Astrocyte (in vitro differentiated cells and primary cell): ENCODE measurements at regions not wholly inside any gene's neighbourhood (a gene's known extent, or its start where the extent isn't known, plus 50 kb on each side); places are given as distances from the start of the nearest gene placed in this dataset.

Source experiments
- EZH2 ChIP-seq: IDR thresholded peaks from 2 replicates; pipeline ENCODE4 v1.6.1; 2012; ENCODE audit warnings: mild to moderate bottlenecking, low read length, inconsistent platforms; ENCODE audit not compliant: insufficient read depth
- TF ChIP-seq, protein P1 (sequence below): IDR thresholded peaks from 2 replicates; pipeline ENCODE4 v1.5.1; 2011; ENCODE audit warnings: low read depth, mild to moderate bottlenecking, inconsistent platforms, low read length, moderate library complexity; ENCODE audit not compliant: insufficient read depth

DNA sequence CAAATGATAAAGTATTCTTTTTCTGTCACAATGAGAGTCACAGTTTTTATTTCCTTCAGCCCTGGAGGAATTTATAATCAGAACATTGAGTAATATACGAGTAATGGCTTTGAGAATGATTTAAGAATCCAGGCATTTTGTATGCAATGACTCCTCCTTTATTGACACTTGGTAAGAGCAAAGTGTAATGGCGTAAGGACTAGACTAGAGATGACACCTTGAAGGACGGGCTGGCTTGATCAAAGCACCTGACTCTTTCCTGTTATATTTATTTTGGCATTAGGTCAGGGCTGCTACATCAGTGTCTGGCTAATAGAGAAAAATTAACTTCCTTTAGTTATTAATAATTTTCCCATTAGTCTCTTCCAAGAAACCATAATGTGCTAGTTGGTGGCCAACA is 482.4 kb upstream of the GCFC2 start:
- TF ChIP-seq, protein P1, sequence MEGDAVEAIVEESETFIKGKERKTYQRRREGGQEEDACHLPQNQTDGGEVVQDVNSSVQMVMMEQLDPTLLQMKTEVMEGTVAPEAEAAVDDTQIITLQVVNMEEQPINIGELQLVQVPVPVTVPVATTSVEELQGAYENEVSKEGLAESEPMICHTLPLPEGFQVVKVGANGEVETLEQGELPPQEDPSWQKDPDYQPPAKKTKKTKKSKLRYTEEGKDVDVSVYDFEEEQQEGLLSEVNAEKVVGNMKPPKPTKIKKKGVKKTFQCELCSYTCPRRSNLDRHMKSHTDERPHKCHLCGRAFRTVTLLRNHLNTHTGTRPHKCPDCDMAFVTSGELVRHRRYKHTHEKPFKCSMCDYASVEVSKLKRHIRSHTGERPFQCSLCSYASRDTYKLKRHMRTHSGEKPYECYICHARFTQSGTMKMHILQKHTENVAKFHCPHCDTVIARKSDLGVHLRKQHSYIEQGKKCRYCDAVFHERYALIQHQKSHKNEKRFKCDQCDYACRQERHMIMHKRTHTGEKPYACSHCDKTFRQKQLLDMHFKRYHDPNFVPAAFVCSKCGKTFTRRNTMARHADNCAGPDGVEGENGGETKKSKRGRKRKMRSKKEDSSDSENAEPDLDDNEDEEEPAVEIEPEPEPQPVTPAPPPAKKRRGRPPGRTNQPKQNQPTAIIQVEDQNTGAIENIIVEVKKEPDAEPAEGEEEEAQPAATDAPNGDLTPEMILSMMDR = no peak
- no peak for TF ChIP-seq EZH2
